Activated gamma-delta T cell treated with anti-CD3 and anti-CD28 coated beads, Interleukin-2, amount 50 U/mL, for 16 hours (primary cell): ENCODE measurements at regions not wholly inside any gene's neighbourhood (a gene's known extent, or its start where the extent isn't known, plus 50 kb on each side); places are given as distances from the start of the nearest gene placed in this dataset.

ENCODE experiments used
- DNase-seq: peaks from one replicate; pipeline ENCODE4 v3.0.0-alpha.2; 2020; ENCODE audit warnings: low read depth

DNA sequence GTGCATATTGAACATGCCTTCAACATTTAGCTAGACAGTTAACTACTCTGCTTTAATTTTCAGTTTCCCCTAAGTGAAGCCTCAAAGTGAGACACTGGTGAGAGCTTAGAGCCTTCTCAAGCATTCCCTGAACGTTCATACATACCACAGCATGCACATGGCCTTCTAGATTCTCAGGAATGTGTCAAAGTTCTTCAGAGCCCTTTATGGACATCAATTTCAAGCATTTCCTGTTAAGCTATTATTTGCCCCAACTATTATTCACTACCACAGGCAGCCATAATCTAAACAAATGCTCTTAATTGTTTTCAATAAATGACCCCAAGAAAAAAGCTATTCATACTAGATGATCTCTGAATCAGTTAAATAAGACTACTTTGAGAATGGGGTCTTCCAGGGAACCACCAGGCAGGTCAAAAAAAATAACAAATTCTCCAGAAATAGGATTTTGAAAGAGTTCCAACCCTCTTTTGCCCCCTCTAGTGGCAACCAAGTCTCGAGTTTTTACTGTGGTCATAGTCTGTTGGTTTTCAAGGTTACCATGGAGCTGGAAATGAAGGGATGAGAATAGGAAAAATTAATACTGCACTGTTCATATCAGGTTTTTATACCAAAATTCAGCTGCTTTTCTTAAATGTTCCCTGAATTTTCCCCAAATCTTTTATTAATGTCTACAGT, 235.4 kb downstream of the RAB28 start:
- DNase-seq: no peak

DNA sequence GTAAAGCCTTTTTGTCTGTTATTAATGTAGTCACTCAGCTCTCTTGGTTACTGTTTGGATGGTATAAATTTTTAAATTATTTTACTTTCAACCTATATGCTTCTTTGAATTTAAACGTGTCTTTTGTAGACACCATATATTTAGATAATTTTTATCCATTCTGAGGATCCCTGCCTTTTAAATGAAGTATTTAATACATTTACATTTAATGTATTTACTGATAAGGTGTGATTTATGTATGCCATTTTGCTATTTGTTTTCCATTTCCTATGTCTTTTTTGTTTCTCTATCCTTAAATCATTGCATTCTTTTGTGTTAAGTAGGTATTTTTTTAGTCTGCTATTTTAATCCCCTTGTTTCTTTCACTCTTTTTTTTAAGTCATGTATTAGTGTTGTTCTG, 238.0 kb downstream of the RAB28 start:
- DNase-seq: no peak

DNA sequence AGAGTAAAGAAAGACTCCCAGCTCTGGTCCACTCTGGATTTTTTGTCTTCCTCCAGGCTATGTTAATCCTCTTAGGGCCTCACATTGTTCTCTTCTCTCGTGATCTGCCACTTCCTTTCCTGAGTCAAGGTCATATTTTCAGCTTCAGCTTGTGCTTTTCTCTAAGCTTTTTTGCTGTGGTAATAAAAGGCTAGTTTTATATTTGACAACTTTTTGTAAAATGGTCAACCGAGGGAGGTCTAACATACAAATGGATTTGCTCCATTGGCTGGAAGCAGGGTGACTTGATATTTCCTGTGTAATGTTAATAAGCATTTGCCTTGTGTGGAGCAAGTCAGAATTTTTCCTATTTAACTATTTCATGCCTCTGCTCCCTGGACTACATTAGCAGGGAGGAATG, 239.7 kb downstream of the RAB28 start:
- no peak for DNase-seq

DNA sequence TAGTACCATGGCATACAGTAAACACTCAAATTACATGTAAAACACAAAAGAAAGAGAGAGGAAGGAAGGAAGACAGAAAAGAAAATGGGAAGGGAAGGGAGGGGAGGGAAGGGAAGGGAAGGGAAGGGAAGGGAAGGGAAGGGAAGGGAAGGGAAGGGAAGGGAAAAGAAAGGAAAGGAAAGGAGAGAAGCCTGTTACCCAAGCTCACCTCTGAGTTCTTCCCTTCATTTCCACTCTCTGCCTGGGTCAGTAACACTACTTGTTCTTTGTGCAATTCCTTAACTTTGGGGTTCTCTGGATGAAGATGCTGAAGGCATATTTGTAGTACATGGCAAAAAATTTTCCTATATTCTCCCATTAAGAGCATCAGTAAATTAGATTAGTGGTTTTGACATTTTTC, 241.0 kb downstream of the RAB28 start:
- no peak for DNase-seq

DNA sequence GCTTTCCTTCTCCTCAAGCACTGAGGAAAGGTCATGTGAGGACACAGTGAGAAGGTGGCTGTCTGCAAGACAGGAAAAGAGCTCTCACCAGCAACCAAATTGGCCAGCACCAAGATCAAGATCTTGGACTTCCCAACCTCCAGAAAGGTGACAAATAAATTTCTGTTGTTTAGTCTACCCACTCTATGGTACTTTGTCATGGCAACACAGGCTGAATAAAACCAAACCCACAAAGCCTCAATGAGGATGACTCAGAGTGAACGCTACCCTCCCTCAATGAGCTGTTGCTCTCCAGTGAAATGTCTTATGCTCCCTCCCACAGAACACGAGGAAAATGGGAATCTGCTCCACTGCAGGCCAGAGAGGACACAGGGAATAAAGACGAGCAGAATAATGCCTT, 244.1 kb downstream of the RAB28 start:
- DNase-seq: no peak

DNA sequence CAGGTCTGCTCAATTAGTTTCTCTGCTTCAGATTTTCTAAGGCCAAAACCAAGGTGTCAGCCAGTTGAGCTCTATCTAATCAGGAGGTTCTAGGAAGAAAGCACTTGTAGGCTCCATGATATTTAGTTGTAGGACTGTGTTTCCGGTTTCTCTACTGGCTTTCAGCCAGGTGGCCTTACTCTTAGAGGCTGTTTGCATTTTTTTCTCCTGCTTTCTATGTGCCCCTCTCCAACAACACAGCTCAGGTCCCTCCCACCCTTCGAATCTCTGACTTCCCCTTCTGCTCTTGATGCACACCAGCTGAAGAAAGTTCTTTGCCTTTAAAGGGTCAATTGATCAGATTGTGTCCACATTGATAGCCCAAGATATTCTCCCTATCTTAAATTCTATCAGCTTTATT, 245.2 kb downstream of the RAB28 start:
- no peak for DNase-seq

DNA sequence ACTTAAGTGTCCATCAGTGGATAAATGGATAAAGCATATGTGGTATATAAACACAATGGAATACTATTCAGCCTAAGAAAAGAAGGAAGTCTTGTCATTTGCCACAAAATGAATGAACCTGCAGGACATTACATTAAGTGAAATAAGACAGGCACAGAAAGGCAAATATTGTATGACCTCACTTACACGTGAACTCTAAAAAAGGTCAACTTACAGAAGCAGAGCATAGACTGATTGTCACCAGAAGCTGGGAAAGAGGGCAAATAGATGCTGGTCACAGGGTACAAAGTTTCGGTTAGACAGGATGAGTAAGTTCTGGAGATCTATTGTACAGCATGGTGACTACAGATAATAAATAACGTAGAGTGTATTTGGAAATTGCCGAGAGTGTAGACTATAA, 247.7 kb downstream of the RAB28 start:
- DNase-seq: no peak

DNA sequence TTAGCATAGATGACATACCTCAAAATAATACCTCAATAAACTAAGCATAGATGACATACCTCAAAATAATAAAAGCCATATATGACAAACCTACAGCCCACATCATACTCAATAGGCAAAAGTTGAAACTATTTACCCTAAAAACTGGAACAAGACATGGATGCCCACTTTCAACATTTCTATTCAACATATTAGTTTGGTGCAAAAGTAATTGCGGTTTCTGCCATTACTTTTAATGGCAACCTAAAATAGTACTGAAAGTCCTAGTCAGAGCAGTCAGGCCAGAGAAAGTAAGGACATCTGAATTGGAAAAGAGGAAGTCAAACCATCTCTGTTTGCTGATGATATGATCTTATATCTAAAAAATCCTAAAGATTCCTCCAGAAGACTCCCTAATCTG, 250.4 kb downstream of the RAB28 start:
- DNase-seq: no peak

DNA sequence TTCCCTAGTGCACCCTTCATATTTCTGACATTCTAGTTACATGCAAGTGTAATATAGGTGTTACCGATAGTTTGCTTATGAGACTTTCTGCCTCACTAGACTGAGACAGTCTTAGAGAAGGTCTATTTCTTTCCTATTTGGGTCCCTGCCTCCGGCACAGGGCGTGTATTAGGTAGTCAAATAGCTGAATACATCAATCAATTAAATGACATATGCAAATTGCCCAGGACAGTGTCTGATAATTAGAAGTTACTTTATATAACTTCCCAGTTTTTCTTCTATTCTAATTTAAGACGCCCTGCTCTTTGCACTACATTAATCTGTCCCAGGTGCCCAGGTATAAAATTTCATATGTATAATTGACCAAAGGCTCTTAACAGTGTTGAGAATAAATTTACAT, 264.2 kb downstream of the RAB28 start:
- DNase-seq: no peak

DNA sequence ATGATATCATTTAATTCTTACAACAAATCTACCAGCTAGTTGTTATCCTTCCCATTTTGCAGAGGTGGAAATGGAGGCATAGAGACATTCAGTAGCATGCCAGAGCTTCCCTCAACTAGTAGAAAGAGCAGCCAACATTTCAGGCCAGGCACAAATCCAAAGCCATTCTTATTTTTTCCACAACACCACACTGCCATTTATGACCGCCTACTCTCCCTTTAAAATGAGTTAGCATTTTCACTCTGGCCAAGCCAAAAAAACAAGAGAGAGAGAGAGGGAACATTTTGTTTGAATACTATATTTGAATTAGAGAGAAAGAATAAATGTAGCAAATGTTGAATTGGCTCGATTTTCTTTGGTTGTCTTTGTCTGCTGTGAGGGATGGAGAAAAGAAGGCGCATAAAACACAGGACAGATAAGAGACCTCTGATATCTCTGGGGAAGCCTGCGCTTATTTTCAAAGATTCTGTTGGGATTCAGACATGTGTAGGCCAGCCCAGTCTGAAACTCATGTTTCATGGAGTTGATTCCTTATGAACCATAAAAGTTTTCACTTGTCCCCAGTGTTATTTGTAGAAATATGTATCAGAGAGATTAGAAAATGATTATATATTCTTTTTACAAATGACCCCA, 265.7 kb downstream of the RAB28 start:
- DNase-seq: no peak

DNA sequence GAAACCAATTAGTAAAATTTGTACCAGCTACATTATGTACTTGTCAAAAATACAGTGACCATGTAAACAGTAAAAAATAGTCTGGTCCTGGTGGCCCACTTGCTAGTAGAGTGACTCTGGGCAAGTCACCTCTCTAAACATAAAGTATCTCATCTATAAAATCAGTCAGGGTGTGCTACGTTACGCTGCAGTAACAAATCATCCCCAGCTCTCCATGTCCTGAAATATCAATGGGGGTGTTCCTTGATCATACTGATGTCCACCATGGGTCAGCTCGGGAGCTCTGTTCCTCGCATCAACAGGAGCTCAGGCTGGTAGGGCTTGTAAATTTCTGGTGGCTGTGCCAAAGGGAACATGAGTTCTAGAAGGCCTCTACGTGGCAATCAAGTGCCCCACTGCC, 268.6 kb downstream of the RAB28 start:
- no peak for DNase-seq

DNA sequence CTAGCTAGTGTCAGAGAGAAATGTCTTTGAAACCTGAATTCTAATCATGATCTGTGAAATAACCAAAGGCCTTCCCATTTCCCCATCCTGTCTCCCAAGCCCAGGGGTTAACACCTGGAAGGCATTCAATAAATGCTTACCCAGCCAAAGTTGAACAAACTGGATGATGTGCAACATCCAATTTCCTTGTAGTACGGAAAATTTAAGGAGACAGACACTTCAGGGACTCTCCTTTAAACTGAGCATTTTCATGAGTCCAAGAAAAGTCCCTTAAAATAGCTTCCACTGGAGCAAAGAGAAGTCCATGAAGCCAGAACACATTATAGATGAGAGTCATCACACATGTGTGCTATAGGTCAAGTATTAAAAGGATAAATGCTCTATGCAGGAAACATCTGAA, 271.2 kb downstream of the RAB28 start:
- no peak for DNase-seq

DNA sequence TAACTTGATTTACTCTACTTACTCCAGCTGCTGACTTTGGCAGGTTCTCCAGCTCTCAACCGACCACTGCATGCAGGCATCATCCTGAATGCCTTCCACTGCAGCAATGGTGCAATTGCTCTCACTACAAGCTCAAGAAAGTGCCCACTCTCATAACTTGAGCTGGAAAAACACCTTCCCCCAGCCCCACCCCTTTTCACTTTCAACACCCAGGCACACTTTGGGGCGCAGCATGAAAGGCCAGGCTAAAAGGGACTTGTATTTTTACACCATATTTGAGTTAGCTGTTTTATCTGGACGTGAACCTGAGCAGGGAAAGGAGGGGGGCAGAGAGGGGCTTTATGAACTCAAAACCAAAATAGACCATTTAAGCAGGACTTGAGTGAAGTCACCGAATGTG, 274.5 kb downstream of the RAB28 start:
- DNase-seq: no peak

DNA sequence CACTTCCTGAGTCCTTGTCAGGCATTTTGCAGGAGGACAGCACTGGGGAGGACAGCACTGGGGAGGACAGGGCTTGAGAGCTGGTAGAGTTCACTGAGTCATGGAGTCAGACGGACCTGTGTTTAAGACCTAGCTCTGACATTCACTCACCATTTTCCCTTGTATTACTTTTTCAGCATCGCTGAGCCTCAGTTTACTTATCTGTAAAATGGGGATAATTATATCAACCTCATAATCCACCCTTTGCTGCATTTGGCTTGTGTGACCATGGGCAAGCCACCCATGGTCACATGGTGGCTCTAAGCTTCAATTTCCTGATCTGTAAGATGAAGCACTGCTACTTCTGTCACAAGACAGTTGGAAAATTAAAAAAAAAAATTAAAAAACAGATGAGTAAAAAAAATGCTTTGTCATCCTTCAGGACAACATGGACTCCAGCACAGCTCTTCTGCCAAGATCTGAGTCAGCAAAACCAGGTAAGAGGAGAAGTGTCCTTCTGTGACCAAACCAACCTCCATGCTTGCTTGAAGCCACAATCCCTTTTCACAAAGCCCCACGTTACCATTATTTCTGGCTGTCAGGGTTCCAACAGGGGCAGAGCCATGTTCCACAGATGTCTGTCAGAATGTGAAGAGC, 275.5 kb downstream of the RAB28 start:
- DNase-seq: no peak

DNA sequence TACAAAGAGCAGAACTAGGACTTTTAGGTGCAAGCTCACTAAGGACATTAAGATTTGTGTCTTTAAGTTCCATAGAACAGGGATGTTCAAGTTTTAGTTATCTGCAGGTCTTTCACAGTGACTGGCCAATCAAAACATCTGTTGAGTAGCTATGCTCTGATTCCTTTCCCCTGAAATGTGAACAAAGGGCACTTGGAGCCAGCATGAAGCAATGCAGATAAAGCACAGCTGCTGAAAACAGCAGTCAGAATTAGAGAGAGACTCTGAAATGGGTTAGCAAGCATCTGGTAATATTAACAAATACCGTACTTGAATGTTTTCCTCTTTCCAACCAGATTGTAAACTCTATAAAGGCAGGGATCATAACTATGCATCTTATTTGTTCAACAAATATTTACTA, 276.9 kb downstream of the RAB28 start:
- no peak for DNase-seq

DNA sequence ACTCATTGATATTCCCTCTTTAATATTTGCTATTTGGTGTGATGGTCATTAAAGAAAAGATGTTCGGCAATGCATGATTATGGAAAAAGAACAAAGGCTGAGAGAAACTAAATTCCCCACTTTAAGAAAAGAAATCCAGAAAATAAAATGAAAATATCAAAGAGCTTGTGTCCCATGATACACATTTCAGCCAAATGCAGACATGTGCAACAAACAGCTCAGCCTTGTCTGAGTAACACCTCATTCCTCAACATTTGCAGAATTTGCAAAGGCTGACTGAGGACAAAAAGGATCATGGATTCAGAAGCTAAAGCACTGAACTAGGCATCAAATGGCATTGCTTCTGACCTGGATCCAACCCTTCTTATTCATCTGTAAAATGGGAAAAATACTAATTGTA, 281.0 kb downstream of the RAB28 start:
- no peak for DNase-seq

DNA sequence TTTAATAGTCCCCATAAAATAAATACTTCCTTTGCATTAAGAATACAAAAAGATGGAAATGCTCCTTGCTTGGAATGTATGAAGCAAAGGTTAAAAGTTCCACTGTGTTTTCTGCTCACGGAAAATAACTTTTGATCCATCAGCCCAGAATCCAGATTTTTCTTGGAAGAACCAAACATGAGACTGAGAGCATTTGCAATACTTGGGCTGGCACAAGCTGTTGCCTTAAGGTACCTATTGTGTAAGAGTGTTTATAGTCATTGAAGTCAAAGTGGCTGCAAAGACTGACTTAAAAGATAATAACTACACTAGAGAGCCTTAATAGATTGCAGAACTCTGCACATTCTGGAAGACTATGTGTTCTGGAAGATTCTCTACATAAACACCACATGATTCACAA, 281.4 kb downstream of the RAB28 start:
- no peak for DNase-seq

DNA sequence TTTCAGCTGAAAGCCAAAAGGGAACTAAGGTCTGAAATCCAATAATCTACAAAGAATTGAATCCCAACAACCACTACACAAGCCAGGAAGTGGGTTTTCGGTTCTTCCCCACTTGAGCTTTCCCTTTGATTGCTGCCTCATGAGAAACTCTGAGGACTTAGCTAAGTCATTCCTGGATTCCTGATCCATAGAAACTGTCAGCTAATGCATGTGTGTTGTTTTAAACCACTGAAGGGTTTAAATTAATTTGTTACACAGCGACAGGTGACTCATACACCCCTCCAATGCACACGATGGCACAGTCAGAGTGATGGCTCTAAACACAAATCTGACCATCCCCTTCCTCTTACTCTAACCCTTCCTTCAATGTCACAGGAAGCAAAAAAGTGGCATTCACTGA, 282.9 kb downstream of the RAB28 start:
- no peak for DNase-seq

DNA sequence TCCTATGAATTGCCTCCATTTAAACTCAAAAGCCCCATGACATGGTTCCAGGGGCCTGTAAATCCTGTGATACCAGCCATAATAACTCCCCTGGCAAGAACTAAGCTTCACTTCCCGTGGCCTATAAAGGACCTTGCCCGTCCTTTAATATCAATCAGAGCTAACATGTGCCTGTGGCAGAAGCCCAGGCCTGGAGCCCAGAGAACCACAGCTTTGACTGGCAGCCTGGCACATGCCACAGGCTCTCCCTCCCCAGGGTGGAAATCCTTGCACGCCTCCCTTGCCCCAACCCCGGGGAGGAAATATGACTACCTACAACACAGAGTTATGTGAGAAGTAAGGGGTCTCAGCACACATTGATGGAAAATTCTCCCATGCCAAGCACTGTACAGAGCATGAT, 287.4 kb downstream of the RAB28 start:
- DNase-seq: no peak

DNA sequence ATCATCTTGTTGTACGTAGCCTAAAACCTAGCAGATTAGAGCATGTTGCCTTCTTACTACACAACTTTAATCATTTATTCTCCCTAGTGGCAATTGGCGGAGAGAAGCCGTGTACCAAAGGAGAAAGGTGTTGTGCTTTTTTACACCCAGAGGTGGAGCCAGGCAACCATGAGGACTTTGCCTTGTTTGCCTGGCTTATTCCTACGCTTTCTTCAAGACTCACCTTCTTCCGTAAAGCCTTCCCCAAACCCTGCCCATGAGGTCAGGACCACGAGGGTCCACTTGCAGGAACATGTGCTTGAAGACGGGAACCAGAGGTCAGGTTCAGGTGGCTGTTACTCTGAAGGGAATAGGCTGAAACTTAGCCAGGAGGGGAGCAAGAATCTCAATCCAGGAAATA, 290.5 kb downstream of the RAB28 start:
- no peak for DNase-seq

DNA sequence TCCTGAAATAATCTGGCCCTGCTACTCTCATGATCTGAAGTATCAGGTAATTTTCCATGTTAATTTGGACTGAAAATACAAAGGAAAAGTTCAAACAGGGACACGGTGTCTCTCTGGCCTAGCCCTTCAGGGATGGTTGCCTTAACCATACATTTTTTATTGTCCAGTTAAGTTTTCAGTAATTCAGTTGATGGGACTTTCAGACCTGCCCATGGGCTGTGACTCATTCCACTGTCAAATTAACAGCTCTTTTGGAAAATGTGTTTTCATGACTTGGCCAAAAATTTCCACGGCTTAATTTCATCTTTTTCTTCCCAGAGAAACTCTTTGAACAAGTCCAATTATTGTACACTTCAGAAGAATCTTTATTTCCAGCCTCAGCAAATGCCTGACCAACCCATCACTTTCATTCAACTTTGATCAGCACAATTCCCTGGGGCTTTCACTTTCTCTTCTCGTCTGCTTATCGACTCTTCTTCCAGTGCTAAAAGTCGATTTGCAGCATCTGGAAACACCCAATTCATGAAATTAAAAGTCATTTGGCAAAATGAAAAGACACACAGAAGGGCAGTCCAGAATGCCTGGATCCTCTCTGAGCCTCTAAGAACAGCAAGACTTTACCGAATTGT, 293.9 kb downstream of the RAB28 start:
- no peak for DNase-seq

DNA sequence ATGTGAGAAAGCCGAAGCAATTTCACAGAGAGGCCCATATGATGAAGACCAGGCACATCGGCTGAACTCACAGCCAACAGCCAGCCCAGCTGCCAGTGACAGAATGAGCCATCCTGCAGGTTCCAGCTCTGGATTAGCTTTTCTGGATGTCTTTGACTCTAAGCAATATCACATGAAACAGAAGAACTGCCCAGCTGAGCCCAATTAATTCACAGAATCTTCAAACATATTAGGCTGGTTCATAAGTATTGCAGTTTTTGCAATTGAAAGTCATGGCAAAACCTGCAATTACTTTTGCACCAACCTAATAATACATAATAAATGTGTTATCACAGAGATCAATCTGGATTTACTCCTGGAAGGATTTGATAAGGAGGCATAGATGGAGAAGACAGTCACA, 299.9 kb downstream of the RAB28 start:
- DNase-seq: no peak

DNA sequence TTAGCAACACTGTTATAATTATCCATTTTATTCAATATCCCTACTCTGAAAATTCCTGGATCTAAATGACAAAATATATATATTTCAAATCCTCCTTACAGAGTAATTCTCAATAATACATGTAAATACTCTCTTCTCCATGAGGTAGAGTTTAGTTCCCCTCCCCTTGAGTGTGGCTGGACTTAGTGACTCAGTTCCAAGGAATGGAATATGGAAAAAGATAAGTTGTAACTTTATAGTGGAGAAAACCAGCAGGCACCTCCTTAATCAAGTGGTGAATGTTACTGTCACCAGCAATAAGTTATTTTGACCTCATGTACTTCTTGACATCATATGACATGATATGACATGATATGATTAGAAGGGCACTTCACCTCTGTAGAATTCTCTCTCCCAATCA, 302.0 kb downstream of the RAB28 start:
- DNase-seq: no peak
